Nephron (organoid): ENCODE measurements at regions not wholly inside any gene's neighbourhood (a gene's known extent, or its start where the extent isn't known, plus 50 kb on each side); places are given as distances from the start of the nearest gene placed in this dataset.

ENCODE experiments used
- H3K27ac Mint-ChIP-seq, 3 experiments: 2 replicates each; pipeline ENCODE4 v1.8.0; 2020; ENCODE audit warnings: mixed read lengths in 3 of 3, mild to moderate bottlenecking in 2 of 3, moderate library complexity in 1 of 3
- H3K27me3 Mint-ChIP-seq: 2 replicates; pipeline ENCODE4 v1.8.0; 2021; ENCODE audit warnings: low read depth, mild to moderate bottlenecking, moderate library complexity, mixed read lengths
- H3K36me3 Mint-ChIP-seq: 2 replicates; pipeline ENCODE4 v1.8.0; 2020; ENCODE audit warnings: low read depth, mixed read lengths
- H3K4me1 Mint-ChIP-seq: 2 replicates; pipeline ENCODE4 v1.8.0; 2020; ENCODE audit warnings: mixed read lengths
- H3K4me3 Mint-ChIP-seq, 3 experiments: 2 replicates each; pipeline ENCODE4 v1.8.0; 2020; ENCODE audit warnings: mild to moderate bottlenecking in 3 of 3, mixed read lengths in 3 of 3, moderate library complexity in 2 of 3
- H3K9me3 Mint-ChIP-seq: 2 replicates; pipeline ENCODE4 v1.8.0; 2020; ENCODE audit warnings: mixed read lengths
- TF ChIP-seq, protein P1 (sequence below), 3 experiments: fragments of 200-600 bp; sonication (generic); IDR thresholded peaks; one replicate each; pipeline ENCODE4 v1.5.0; 2021; ENCODE audit warnings: antibody characterized with exemption in 3 of 3; ENCODE audit not compliant: unreplicated experiment in 3 of 3

DNA sequence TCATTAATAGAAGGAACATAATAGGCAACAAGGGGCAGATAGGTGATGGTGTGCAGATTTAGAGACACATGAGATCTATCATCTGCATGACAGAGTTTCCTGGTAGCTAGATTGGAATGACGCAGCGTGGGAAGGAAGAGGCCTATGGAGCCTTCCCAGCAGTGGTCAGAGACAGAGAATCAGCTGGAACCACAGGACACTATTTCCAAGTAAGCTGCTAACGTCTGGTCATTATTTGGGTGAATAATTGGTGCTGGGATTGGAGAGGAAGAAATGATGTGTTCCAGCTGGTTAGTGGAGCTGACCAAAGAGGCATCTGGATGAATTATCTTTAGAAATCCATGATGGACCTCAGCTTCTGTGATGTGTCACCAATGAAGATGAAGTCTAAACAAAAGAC lies 91.2 kb upstream of the PRR16 start:
- TF ChIP-seq, protein P1, sequence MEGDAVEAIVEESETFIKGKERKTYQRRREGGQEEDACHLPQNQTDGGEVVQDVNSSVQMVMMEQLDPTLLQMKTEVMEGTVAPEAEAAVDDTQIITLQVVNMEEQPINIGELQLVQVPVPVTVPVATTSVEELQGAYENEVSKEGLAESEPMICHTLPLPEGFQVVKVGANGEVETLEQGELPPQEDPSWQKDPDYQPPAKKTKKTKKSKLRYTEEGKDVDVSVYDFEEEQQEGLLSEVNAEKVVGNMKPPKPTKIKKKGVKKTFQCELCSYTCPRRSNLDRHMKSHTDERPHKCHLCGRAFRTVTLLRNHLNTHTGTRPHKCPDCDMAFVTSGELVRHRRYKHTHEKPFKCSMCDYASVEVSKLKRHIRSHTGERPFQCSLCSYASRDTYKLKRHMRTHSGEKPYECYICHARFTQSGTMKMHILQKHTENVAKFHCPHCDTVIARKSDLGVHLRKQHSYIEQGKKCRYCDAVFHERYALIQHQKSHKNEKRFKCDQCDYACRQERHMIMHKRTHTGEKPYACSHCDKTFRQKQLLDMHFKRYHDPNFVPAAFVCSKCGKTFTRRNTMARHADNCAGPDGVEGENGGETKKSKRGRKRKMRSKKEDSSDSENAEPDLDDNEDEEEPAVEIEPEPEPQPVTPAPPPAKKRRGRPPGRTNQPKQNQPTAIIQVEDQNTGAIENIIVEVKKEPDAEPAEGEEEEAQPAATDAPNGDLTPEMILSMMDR (IDR thresholded peaks at IDR 0.05; ENCODE audit: unreplicated experiment in 3 of 3), result no peak
- no peak overlapping the region for H3K27ac Mint-ChIP-seq
- H3K27me3 Mint-ChIP-seq, result no peaks in the 10 kb centered on the region
- peaks cover 5% of the 10 kb centered on the region for H3K9me3 Mint-ChIP-seq
- H3K4me3 Mint-ChIP-seq, result no peak overlapping the region
- no peaks in the 10 kb centered on the region for H3K4me1 Mint-ChIP-seq
- H3K36me3 Mint-ChIP-seq, result no peaks in the 10 kb centered on the region

DNA sequence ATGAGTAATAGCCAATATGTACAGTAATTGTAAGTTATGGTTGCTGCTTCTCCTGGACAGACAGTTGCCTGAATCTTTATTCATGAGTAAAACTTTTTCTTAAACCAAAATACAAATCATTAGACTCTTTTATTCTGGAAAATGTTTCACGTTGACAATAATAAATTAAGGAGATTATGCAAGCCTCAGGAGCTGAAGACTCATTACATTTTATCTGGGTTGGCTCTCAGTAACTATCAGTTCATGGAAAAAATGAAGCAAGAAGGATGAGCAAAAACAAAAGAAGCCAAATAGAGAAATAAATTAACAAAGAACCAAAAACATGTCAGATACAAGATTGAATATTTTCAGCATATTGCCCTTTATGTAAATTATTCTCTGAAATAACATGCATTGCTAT lies 88.9 kb upstream of the PRR16 start:
- Mint-ChIP-seq H3K9me3 (peaks cover 13% of the 10 kb centered on the region), H3K4me3 (no peak overlapping the region), H3K4me1 (no peaks in the 10 kb centered on the region), H3K36me3 (no peaks in the 10 kb centered on the region), H3K27me3 (no peaks in the 10 kb centered on the region), H3K27ac (no peak overlapping the region)
- TF ChIP-seq, protein P1 (IDR thresholded peaks at IDR 0.05; ENCODE audit: unreplicated experiment in 3 of 3), result no peak

DNA sequence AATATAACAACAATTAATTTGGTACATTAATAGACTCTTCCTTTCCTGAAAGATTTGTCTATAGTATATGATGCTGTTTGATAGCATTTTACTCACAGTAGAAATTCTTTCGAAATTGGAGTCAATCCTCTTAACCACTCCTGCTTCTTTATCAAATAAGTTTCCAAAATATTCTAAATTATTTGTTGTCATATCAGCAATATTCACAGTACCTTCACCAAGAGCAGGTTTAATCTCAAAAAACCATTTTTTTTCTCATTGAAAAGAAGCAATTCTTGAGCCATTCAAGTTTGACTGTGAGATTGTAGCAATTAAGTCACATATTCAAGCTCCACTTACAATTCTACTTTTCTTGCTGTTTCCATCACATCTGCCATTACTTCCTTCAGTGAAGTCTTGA lies 83.5 kb upstream of the PRR16 start:
- H3K4me1 Mint-ChIP-seq, result no peaks in the 10 kb centered on the region
- TF ChIP-seq, protein P1 (IDR thresholded peaks at IDR 0.05; ENCODE audit: unreplicated experiment in 3 of 3), result no peak
- H3K9me3 Mint-ChIP-seq, result peaks cover 21% of the 10 kb centered on the region
- no peak overlapping the region for H3K27ac Mint-ChIP-seq
- no peaks in the 10 kb centered on the region for H3K27me3 Mint-ChIP-seq
- no peak overlapping the region for H3K4me3 Mint-ChIP-seq
- H3K36me3 Mint-ChIP-seq, result no peaks in the 10 kb centered on the region

DNA sequence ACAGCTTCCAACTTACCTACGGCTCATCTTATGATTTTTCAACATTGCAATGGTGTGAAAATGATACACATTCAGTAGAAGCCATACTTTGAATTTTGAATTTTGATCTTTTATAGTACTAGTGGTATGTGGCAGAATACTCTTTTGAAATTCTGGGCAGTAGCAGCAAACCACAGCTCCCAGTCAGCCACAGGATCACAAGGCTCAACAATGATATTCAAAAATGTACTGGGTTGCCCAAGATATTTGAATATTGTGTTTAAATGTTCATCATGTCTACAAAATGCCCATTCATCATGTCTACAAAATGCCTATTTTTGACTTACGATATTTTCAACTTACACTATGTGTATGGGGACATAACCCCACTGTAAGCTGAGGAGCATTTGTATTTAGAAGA lies 81.3 kb upstream of the PRR16 start:
- TF ChIP-seq, protein P1 (IDR thresholded peaks at IDR 0.05; ENCODE audit: unreplicated experiment in 3 of 3), result no peak
- Mint-ChIP-seq H3K27ac (no peak overlapping the region), H3K4me3 (no peak overlapping the region), H3K4me1 (no peaks in the 10 kb centered on the region), H3K27me3 (no peaks in the 10 kb centered on the region), H3K36me3 (no peaks in the 10 kb centered on the region), H3K9me3 (peaks cover 17% of the 10 kb centered on the region)

DNA sequence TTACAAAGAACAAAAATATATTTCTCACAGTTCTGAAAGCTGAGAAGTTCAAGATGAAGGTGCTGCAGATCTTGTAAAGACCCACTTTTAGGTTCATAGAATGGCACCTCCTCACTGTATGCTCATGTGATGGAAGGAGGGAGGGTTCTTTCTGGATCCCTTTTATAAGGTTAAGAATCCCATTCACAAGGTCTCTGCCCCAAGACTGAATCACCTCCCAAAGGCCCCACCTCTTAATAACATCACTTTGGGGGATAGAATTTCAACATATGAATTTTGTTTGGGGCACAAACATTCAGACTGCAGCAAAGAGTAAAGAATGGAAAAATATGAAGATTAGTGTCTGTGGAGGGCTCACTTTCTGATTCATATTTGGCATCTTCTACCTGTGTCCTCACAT lies 77.1 kb upstream of the PRR16 start:
- Mint-ChIP-seq H3K27me3 (no peaks in the 10 kb centered on the region), H3K36me3 (no peaks in the 10 kb centered on the region), H3K9me3 (no peaks in the 10 kb centered on the region), H3K4me3 (no peak overlapping the region), H3K27ac (no peak overlapping the region), H3K4me1 (no peaks in the 10 kb centered on the region)
- TF ChIP-seq, protein P1 (IDR thresholded peaks at IDR 0.05; ENCODE audit: unreplicated experiment in 3 of 3), result no peak

DNA sequence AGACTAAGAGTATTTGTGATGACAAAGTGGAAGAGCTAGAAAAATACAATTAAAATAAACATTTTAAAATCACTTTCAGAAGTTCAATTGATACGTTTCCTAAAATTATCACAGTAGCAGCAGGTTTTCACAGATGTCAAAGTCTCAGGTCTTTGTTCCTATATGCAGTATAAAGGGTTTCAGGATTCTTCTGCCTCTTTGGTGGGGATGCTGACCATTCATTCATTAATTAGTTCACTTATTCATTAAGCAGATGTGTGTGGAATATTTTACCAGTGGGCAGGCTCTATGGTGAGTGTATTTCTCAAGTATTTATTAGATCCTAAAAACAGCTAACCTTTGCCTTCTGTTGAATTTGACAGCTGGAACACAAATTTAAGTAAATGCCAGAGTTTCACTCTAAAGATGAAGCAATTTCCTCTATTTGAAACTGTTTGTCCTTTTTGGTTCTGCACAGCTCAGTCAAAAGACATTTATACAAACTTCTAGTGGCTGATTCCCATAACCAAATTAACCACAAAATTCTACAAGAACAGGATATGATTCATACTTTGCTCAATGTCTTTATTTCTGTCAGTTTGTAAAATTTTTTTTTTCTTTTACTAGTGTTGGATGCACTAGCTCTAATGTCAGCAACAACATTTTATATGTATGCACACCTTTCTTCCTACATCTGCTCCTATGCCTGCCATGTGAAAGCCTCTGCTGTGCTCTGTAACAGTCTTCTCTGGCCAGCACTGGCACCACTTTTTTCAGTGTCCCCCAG lies 75.9 kb upstream of the PRR16 start:
- no peak overlapping the region for H3K4me3 Mint-ChIP-seq
- no peaks in the 10 kb centered on the region for H3K4me1 Mint-ChIP-seq
- no peaks in the 10 kb centered on the region for H3K9me3 Mint-ChIP-seq
- TF ChIP-seq, protein P1 (IDR thresholded peaks at IDR 0.05; ENCODE audit: unreplicated experiment in 3 of 3), result no peak
- no peaks in the 10 kb centered on the region for H3K36me3 Mint-ChIP-seq
- H3K27ac Mint-ChIP-seq, result no peak overlapping the region
- no peaks in the 10 kb centered on the region for H3K27me3 Mint-ChIP-seq
